ENCODE measurements at regions not wholly inside any gene's neighbourhood (a gene's known extent, or its start where the extent isn't known, plus 50 kb on each side); places are given as distances from the start of the nearest gene placed in this dataset.

GRCh38 chr19:28531979-28532378, 681.0 kb downstream of the UQCRFS1 start (continued):
- TF ChIP-seq, protein P1, sequence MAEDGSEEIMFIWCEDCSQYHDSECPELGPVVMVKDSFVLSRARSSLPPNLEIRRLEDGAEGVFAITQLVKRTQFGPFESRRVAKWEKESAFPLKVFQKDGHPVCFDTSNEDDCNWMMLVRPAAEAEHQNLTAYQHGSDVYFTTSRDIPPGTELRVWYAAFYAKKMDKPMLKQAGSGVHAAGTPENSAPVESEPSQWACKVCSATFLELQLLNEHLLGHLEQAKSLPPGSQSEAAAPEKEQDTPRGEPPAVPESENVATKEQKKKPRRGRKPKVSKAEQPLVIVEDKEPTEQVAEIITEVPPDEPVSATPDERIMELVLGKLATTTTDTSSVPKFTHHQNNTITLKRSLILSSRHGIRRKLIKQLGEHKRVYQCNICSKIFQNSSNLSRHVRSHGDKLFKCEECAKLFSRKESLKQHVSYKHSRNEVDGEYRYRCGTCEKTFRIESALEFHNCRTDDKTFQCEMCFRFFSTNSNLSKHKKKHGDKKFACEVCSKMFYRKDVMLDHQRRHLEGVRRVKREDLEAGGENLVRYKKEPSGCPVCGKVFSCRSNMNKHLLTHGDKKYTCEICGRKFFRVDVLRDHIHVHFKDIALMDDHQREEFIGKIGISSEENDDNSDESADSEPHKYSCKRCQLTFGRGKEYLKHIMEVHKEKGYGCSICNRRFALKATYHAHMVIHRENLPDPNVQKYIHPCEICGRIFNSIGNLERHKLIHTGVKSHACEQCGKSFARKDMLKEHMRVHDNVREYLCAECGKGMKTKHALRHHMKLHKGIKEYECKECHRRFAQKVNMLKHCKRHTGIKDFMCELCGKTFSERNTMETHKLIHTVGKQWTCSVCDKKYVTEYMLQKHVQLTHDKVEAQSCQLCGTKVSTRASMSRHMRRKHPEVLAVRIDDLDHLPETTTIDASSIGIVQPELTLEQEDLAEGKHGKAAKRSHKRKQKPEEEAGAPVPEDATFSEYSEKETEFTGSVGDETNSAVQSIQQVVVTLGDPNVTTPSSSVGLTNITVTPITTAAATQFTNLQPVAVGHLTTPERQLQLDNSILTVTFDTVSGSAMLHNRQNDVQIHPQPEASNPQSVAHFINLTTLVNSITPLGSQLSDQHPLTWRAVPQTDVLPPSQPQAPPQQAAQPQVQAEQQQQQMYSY (CRISPR knock-in tag; IDR thresholded peaks at IDR 0.05) = no peak
- TF ChIP-seq GABPB1 (CRISPR knock-in tag; IDR thresholded peaks at IDR 0.05) = no peak

DNA sequence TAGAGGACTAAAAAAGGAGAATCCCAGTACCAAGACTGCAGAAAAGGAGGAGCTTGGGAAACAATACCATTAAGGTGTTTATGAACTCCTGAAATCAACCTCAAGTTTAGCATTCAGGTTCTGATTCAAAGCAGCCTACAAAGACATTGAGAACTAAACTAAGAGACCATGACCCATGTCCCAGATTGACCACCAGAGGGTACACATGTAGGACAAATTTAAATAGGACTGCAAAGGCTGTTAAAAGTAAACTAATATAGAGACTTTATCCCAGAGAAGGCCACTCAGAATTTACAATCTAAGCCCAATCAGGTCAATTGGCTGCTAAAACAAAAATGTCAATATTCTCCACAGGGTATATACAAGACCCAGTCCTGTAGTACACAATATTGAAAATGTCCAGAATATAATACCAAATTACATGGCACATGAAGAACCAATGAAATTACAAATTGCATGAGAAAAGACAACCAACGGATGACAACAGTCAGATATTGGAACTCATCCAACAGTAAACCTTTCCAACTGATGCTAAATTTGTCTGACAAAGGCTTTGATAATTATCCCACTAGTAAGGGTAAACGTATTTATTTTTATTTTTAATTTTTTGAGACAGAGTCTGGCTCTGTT, 682.4 kb downstream of the UQCRFS1 start:
- no peak overlapping the region for H3K27ac Mint-ChIP-seq
- CTCF ChIA-PET = no interaction called here
- peaks cover 15% of the 10 kb centered on the region for H3K9me3 Mint-ChIP-seq
- ATAC-seq = no peak
- no peak for TF ChIP-seq ZNF396 (CRISPR knock-in tag; IDR thresholded peaks at IDR 0.05; ENCODE audit: borderline replicate concordance)
- no peak for TF ChIP-seq MYBL2 (CRISPR knock-in tag; IDR thresholded peaks at IDR 0.05)
- no peak for TF ChIP-seq SMAD4 (CRISPR knock-in tag; IDR thresholded peaks at IDR 0.05)
- TF ChIP-seq CREM (CRISPR knock-in tag; IDR thresholded peaks at IDR 0.05) = no peak
- H3K4me1 Mint-ChIP-seq = peaks cover 27% of the 10 kb centered on the region
- POLR2A ChIA-PET = no interaction called here
- H3K4me3 Mint-ChIP-seq = no peak overlapping the region
- no peak for DNase-seq (ENCODE audit: low spot score)
- H3K36me3 Mint-ChIP-seq = peaks cover 9% of the 10 kb centered on the region
- no peaks in the 10 kb centered on the region for H3K27me3 Mint-ChIP-seq (ENCODE audit: low read depth)

- H3K4me1 Mint-ChIP-seq = peaks cover 34% of the 10 kb centered on the region
- no peak for ATAC-seq
- no peak overlapping the region for H3K27ac Mint-ChIP-seq
- peaks cover 19% of the 10 kb centered on the region for H3K9me3 Mint-ChIP-seq
- H3K27me3 Mint-ChIP-seq (ENCODE audit: low read depth) = peaks cover 17% of the 10 kb centered on the region
- DNase-seq (ENCODE audit: low spot score) = no peak
- ChIA-PET CTCF (interaction anchor here (0.7 kb wide), 1 partner anchor 82 kb away, joined by 4 read pairs; no protein-coding TSS in a partner anchor), POLR2A (no interaction called here)
- peaks cover 13% of the 10 kb centered on the region for H3K36me3 Mint-ChIP-seq
- no peak overlapping the region for H3K4me3 Mint-ChIP-seq
- TF ChIP-seq, protein P2, sequence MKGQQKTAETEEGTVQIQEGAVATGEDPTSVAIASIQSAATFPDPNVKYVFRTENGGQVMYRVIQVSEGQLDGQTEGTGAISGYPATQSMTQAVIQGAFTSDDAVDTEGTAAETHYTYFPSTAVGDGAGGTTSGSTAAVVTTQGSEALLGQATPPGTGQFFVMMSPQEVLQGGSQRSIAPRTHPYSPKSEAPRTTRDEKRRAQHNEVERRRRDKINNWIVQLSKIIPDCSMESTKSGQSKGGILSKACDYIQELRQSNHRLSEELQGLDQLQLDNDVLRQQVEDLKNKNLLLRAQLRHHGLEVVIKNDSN (CRISPR knock-in tag; IDR thresholded peaks at IDR 0.05) = no peak
- TF ChIP-seq ZNF416 (CRISPR knock-in tag; IDR thresholded peaks at IDR 0.05) = no peak
- no peak for TF ChIP-seq SMAD4 (CRISPR knock-in tag; IDR thresholded peaks at IDR 0.05)
- TF ChIP-seq IRF1 (CRISPR knock-in tag; IDR thresholded peaks at IDR 0.05) = no peak
- no peak for TF ChIP-seq KAT7 (CRISPR knock-in tag; IDR thresholded peaks at IDR 0.05; ENCODE audit: borderline replicate concordance)
- TF ChIP-seq, protein P3, sequence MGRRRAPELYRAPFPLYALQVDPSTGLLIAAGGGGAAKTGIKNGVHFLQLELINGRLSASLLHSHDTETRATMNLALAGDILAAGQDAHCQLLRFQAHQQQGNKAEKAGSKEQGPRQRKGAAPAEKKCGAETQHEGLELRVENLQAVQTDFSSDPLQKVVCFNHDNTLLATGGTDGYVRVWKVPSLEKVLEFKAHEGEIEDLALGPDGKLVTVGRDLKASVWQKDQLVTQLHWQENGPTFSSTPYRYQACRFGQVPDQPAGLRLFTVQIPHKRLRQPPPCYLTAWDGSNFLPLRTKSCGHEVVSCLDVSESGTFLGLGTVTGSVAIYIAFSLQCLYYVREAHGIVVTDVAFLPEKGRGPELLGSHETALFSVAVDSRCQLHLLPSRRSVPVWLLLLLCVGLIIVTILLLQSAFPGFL (CRISPR knock-in tag; IDR thresholded peaks at IDR 0.05; ENCODE audit: borderline replicate concordance) = no peak
- TF ChIP-seq, protein P4, sequence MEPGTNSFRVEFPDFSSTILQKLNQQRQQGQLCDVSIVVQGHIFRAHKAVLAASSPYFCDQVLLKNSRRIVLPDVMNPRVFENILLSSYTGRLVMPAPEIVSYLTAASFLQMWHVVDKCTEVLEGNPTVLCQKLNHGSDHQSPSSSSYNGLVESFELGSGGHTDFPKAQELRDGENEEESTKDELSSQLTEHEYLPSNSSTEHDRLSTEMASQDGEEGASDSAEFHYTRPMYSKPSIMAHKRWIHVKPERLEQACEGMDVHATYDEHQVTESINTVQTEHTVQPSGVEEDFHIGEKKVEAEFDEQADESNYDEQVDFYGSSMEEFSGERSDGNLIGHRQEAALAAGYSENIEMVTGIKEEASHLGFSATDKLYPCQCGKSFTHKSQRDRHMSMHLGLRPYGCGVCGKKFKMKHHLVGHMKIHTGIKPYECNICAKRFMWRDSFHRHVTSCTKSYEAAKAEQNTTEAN (CRISPR knock-in tag; IDR thresholded peaks at IDR 0.05) = no peak
- TF ChIP-seq HMGXB4 (CRISPR knock-in tag; IDR thresholded peaks at IDR 0.05) = no peak
- no peak for TF ChIP-seq MYBL2 (CRISPR knock-in tag; IDR thresholded peaks at IDR 0.05)
- TF ChIP-seq, protein P5, sequence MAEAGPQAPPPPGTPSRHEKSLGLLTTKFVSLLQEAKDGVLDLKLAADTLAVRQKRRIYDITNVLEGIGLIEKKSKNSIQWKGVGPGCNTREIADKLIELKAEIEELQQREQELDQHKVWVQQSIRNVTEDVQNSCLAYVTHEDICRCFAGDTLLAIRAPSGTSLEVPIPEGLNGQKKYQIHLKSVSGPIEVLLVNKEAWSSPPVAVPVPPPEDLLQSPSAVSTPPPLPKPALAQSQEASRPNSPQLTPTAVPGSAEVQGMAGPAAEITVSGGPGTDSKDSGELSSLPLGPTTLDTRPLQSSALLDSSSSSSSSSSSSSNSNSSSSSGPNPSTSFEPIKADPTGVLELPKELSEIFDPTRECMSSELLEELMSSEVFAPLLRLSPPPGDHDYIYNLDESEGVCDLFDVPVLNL (CRISPR knock-in tag; IDR thresholded peaks at IDR 0.05; ENCODE audit: borderline replicate concordance, low read depth) = no peak
- TF ChIP-seq, protein P6, sequence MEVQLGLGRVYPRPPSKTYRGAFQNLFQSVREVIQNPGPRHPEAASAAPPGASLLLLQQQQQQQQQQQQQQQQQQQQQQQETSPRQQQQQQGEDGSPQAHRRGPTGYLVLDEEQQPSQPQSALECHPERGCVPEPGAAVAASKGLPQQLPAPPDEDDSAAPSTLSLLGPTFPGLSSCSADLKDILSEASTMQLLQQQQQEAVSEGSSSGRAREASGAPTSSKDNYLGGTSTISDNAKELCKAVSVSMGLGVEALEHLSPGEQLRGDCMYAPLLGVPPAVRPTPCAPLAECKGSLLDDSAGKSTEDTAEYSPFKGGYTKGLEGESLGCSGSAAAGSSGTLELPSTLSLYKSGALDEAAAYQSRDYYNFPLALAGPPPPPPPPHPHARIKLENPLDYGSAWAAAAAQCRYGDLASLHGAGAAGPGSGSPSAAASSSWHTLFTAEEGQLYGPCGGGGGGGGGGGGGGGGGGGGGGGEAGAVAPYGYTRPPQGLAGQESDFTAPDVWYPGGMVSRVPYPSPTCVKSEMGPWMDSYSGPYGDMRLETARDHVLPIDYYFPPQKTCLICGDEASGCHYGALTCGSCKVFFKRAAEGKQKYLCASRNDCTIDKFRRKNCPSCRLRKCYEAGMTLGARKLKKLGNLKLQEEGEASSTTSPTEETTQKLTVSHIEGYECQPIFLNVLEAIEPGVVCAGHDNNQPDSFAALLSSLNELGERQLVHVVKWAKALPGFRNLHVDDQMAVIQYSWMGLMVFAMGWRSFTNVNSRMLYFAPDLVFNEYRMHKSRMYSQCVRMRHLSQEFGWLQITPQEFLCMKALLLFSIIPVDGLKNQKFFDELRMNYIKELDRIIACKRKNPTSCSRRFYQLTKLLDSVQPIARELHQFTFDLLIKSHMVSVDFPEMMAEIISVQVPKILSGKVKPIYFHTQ (CRISPR knock-in tag; IDR thresholded peaks at IDR 0.05) = no peak
- TF ChIP-seq GTF2I (CRISPR knock-in tag; conservative IDR thresholded peaks at IDR 0.05) = no peak
- no peak for TF ChIP-seq HMGA2 (CRISPR knock-in tag; IDR thresholded peaks at IDR 0.05)
- no peak for TF ChIP-seq SP1 (CRISPR knock-in tag; conservative IDR thresholded peaks at IDR 0.05)
- no peak for TF ChIP-seq PRRX2 (CRISPR knock-in tag; IDR thresholded peaks at IDR 0.05)
These were observed 686.9 kb downstream of the UQCRFS1 start for GRCh38 chr19:28526038-28526437.

All from WTC11 (cell line).